DOHH2 (cell line): ENCODE measurements at regions not wholly inside any gene's neighbourhood (a gene's known extent, or its start where the extent isn't known, plus 50 kb on each side); places are given as distances from the start of the nearest gene placed in this dataset.

Experiments
- H3F3A ChIP-seq: fragments of 200-600 bp; sonication (generic), shearing (Covaris generic); 2 replicates; pipeline ENCODE4 v1.6.0; 2016; ENCODE audit warnings: antibody characterized with exemption, mild to moderate bottlenecking; ENCODE audit not compliant: control insufficient read depth, insufficient read depth
- H3K27ac ChIP-seq: fragments of 200-600 bp; sonication (generic); 2 replicates; pipeline ENCODE4 v1.5.1; 2014; ENCODE audit warnings: low read depth, mild to moderate bottlenecking, low read length, moderate library complexity
- H3K27me3 ChIP-seq: fragments of 200-600 bp; sonication (generic); 2 replicates; pipeline ENCODE4 v1.6.1; 2014; ENCODE audit warnings: mild to moderate bottlenecking, low read length, mixed read lengths; ENCODE audit not compliant: control insufficient read depth
- H3K36me3 ChIP-seq: fragments of 200-600 bp; sonication (generic); 2 replicates; pipeline ENCODE4 v1.6.1; 2014; ENCODE audit warnings: mild to moderate bottlenecking, low read length, moderate library complexity, mixed read lengths; ENCODE audit not compliant: control insufficient read depth
- H3K4me1 ChIP-seq: fragments of 200-600 bp; sonication (generic); 2 replicates; pipeline ENCODE4 v1.6.1; 2014; ENCODE audit warnings: mild to moderate bottlenecking, low read length, mixed read lengths; ENCODE audit not compliant: control insufficient read depth
- H3K4me2 ChIP-seq: fragments of 200-600 bp; sonication (generic); 2 replicates; pipeline ENCODE4 v1.6.0; 2014; ENCODE audit warnings: mild to moderate bottlenecking, low read length, moderate library complexity
- H3K4me3 ChIP-seq: fragments of 200-600 bp; sonication (generic); 2 replicates; pipeline ENCODE4 v1.5.1; 2014; ENCODE audit warnings: mild to moderate bottlenecking, low read length, mixed read lengths
- H3K79me2 ChIP-seq: fragments of 200-600 bp; sonication (generic); 2 replicates; pipeline ENCODE4 v1.6.1; 2014; ENCODE audit warnings: mild to moderate bottlenecking, low read length, mixed read lengths; ENCODE audit not compliant: control insufficient read depth
- H3K9me2 ChIP-seq: fragments of 200-600 bp; sonication (generic); replicated peaks from 2 replicates; pipeline ENCODE4 v1.6.1; 2014; ENCODE audit warnings: mild to moderate bottlenecking, low read length, mixed read lengths; ENCODE audit not compliant: control insufficient read depth
- H3K9me3 ChIP-seq: fragments of 200-600 bp; sonication (generic); 2 replicates; pipeline ENCODE4 v1.6.1; 2014; ENCODE audit warnings: antibody characterized with exemption, low read length, mixed read lengths; ENCODE audit not compliant: control insufficient read depth, insufficient read depth
- H4K20me1 ChIP-seq: fragments of 200-600 bp; sonication (generic); 2 replicates; pipeline ENCODE4 v1.6.0; 2014; ENCODE audit warnings: low read depth, mild to moderate bottlenecking, antibody characterized with exemption, low read length, moderate library complexity; ENCODE audit not compliant: control insufficient read depth, insufficient read depth
- CTCF ChIP-seq: fragments of 200-600 bp; sonication (generic); IDR thresholded peaks from one replicate; pipeline ENCODE4 v1.5.1; 2014; ENCODE audit warnings: antibody characterized with exemption, mild to moderate bottlenecking, low read depth, low read length; ENCODE audit not compliant: poor library complexity, severe bottlenecking
- EZH2phosphoT487 ChIP-seq: fragments of 200-600 bp; sonication (generic); IDR thresholded peaks from 2 replicates; pipeline ENCODE4 v1.6.1; 2017; ENCODE audit warnings: borderline replicate concordance, mild to moderate bottlenecking, antibody characterized with exemption, low read length, moderate library complexity, mixed read lengths

- H3K4me2 ChIP-seq, result no peak overlapping the region
- H3K9me3 ChIP-seq, result no peaks in the 10 kb centered on the region
- no peak overlapping the region for H3K4me3 ChIP-seq
- H3K27ac ChIP-seq, result no peak overlapping the region
- H3K9me2 ChIP-seq, result no peaks in the 10 kb centered on the region
- H4K20me1 ChIP-seq, result no peaks in the 10 kb centered on the region
- no peaks in the 10 kb centered on the region; the same call in 1 of the 2 replicates for H3K27me3 ChIP-seq
- H3K4me1 ChIP-seq, result no peaks in the 10 kb centered on the region
- H3K36me3 ChIP-seq, result no peaks in the 10 kb centered on the region
- H3K79me2 ChIP-seq, result no peaks in the 10 kb centered on the region
- TF ChIP-seq EZH2phosphoT487 (no peak), CTCF (no peak)
- H3F3A ChIP-seq, result no peaks in the 10 kb centered on the region
Observed at GRCh38 chr6:130680116-130680515, 147.1 kb upstream of the SMLR1 start.

- H3K79me2 ChIP-seq, result no peaks in the 10 kb centered on the region
- no peak overlapping the region for H3K4me3 ChIP-seq
- H3K27ac ChIP-seq, result no peak overlapping the region
- no peaks in the 10 kb centered on the region for H4K20me1 ChIP-seq
- no peaks in the 10 kb centered on the region; the same call in 1 of the 2 replicates for H3K27me3 ChIP-seq
- no peaks in the 10 kb centered on the region for H3K36me3 ChIP-seq
- H3K9me3 ChIP-seq, result no peaks in the 10 kb centered on the region
- H3K4me2 ChIP-seq, result no peak overlapping the region
- no peaks in the 10 kb centered on the region for H3K9me2 ChIP-seq
- TF ChIP-seq CTCF (no peak), EZH2phosphoT487 (no peak)
- H3K4me1 ChIP-seq, result no peaks in the 10 kb centered on the region
- H3F3A ChIP-seq, result no peaks in the 10 kb centered on the region
Observed at GRCh38 chr6:130681028-130681427, 146.2 kb upstream of the SMLR1 start.

- Histone ChIP-seq H4K20me1 (no peaks in the 10 kb centered on the region), H3K4me2 (no peak overlapping the region), H3K4me1 (no peaks in the 10 kb centered on the region), H3K4me3 (no peak overlapping the region), H3K79me2 (no peaks in the 10 kb centered on the region), H3K36me3 (no peaks in the 10 kb centered on the region), H3K9me2 (no peaks in the 10 kb centered on the region), H3F3A (no peaks in the 10 kb centered on the region), H3K27ac (no peak overlapping the region), H3K9me3 (no peaks in the 10 kb centered on the region), H3K27me3 (no peaks in the 10 kb centered on the region)
- TF ChIP-seq CTCF (no peak), EZH2phosphoT487 (no peak)
Observed at GRCh38 chr6:130682066-130682465, 145.1 kb upstream of the SMLR1 start.
